GM23338 (cell line): ENCODE measurements at regions not wholly inside any gene's neighbourhood (a gene's known extent, or its start where the extent isn't known, plus 50 kb on each side); places are given as distances from the start of the nearest gene placed in this dataset.

Source experiments
- ATAC-seq: fragments of 200-7000 bp; cut with Tn5 transposase; 3 replicates; pipeline ENCODE4 v1.9.1; 2020
- DNase-seq: peaks from one replicate; pipeline ENCODE4 v3.0.0-alpha.2; 2015; ENCODE audit warnings: low spot score
- H2AFZ ChIP-seq: fragments of 200-600 bp; sonication (generic); 2 replicates; pipeline ENCODE4 v1.8.0; 2016; ENCODE audit warnings: antibody characterized with exemption, mild to moderate bottlenecking, moderate library complexity
- H3F3A ChIP-seq: fragments of 200-600 bp; sonication (generic); replicated peaks from 2 replicates; pipeline ENCODE4 v1.8.0; 2017; ENCODE audit warnings: antibody characterized with exemption, mixed run types, low read depth
- H3K27ac ChIP-seq: fragments of 200-600 bp; sonication (generic); 2 replicates; pipeline ENCODE4 v1.6.1; 2016; ENCODE audit warnings: low read depth
- H3K27me3 ChIP-seq: fragments of 200-600 bp; sonication (generic); 2 replicates; pipeline ENCODE4 v1.8.0; 2016; ENCODE audit warnings: mild to moderate bottlenecking, mixed run types, moderate library complexity; ENCODE audit not compliant: insufficient read depth
- H3K36me3 ChIP-seq: fragments of 200-600 bp; sonication (generic); 2 replicates; pipeline ENCODE4 v1.8.0; 2016; ENCODE audit warnings: mild to moderate bottlenecking; ENCODE audit not compliant: insufficient read depth
- H3K4me1 ChIP-seq: fragments of 200-600 bp; sonication (generic); 2 replicates; pipeline ENCODE4 v1.8.0; 2016; ENCODE audit warnings: mild to moderate bottlenecking, moderate library complexity; ENCODE audit not compliant: insufficient read depth
- H3K4me2 ChIP-seq: fragments of 200-600 bp; sonication (generic); 2 replicates; pipeline ENCODE4 v1.7.1; 2017; ENCODE audit warnings: mixed run types
- H3K4me3 ChIP-seq: fragments of 200-600 bp; sonication (generic); 2 replicates; pipeline ENCODE4 v1.6.1; 2016; ENCODE audit warnings: mixed run types
- H3K79me2 ChIP-seq: fragments of 200-600 bp; sonication (generic); replicated peaks from 2 replicates; pipeline ENCODE4 v1.8.0; 2017; ENCODE audit warnings: mild to moderate bottlenecking; ENCODE audit not compliant: insufficient read depth
- H3K9me2 ChIP-seq: fragments of 200-600 bp; sonication (generic); 2 replicates; pipeline ENCODE4 v1.8.0; 2017; ENCODE audit not compliant: insufficient read depth
- H4K20me1 ChIP-seq: fragments of 200-600 bp; sonication (generic); replicated peaks from 2 replicates; pipeline ENCODE4 v1.8.0; 2017; ENCODE audit warnings: mild to moderate bottlenecking; ENCODE audit not compliant: insufficient read depth
- H3K27ac Mint-ChIP-seq: 2 replicates; pipeline ENCODE4 v1.8.0; 2020; ENCODE audit warnings: inconsistent platforms, mild to moderate bottlenecking, moderate library complexity, mixed read lengths
- H3K27me3 Mint-ChIP-seq: 3 replicates; pipeline ENCODE4 v1.8.0; 2022; ENCODE audit warnings: low read depth, mild to moderate bottlenecking, moderate library complexity, mixed read lengths, inconsistent platforms; ENCODE audit not compliant: insufficient read depth, poor library complexity
- H3K36me3 Mint-ChIP-seq: 3 replicates; pipeline ENCODE4 v1.8.0; 2021; ENCODE audit warnings: low read depth, mild to moderate bottlenecking, inconsistent platforms, moderate library complexity, mixed read lengths
- H3K4me1 Mint-ChIP-seq: 3 replicates; pipeline ENCODE4 v1.8.0; 2020; ENCODE audit warnings: mild to moderate bottlenecking, inconsistent platforms, mixed read lengths
- H3K4me3 Mint-ChIP-seq: 3 replicates; pipeline ENCODE4 v1.8.0; 2021; ENCODE audit warnings: moderate library complexity, mild to moderate bottlenecking, inconsistent platforms, mixed read lengths
- H3K9me3 Mint-ChIP-seq: 3 replicates; pipeline ENCODE4 v1.8.0; 2020; ENCODE audit warnings: moderate library complexity, mild to moderate bottlenecking, inconsistent platforms, mixed read lengths
- EZH2 ChIP-seq: fragments of 200-600 bp; sonication (generic); IDR thresholded peaks from one replicate; pipeline ENCODE4 v1.8.0; 2017; ENCODE audit warnings: antibody characterized with exemption, mild to moderate bottlenecking, low read depth; ENCODE audit not compliant: unreplicated experiment
- EZH2phosphoT487 ChIP-seq: fragments of 200-600 bp; sonication (generic); IDR thresholded peaks from one replicate; pipeline ENCODE4 v1.8.1; 2018; ENCODE audit warnings: antibody characterized with exemption; ENCODE audit not compliant: unreplicated experiment
- JUNB ChIP-seq: IDR thresholded peaks from one replicate; pipeline ENCODE4 v1.6.1; 2016; ENCODE audit warnings: antibody characterized with exemption; ENCODE audit not compliant: unreplicated experiment
- NANOG ChIP-seq: IDR thresholded peaks from 2 replicates; pipeline ENCODE4 v1.6.1; 2016; ENCODE audit warnings: antibody characterized with exemption, borderline replicate concordance
- POLR2AphosphoS5 ChIP-seq: IDR thresholded peaks from 2 replicates; pipeline ENCODE4 v1.6.1; 2016; ENCODE audit warnings: antibody characterized with exemption, low read depth
- STAT1 ChIP-seq: IDR thresholded peaks from one replicate; pipeline ENCODE4 v1.6.1; 2016; ENCODE audit warnings: antibody characterized with exemption; ENCODE audit not compliant: unreplicated experiment
- ZNF114 ChIP-seq: fragments of 250-450 bp; sonication (Bioruptor Pico); IDR thresholded peaks from 2 replicates; pipeline ENCODE4 v1.5.0; 2020; ENCODE audit warnings: mild to moderate bottlenecking, moderate library complexity
- ZNF331 ChIP-seq: fragments of 250-450 bp; sonication (Bioruptor Pico); IDR thresholded peaks from 2 replicates; pipeline ENCODE4 v1.5.0; 2020; ENCODE audit warnings: low read depth, mild to moderate bottlenecking, moderate library complexity
- ZNF462 ChIP-seq: fragments of 250-450 bp; sonication (Bioruptor Pico); IDR thresholded peaks from 2 replicates; pipeline ENCODE4 v1.5.0; 2020; ENCODE audit warnings: mild to moderate bottlenecking, moderate library complexity
- TF ChIP-seq, protein P1 (sequence below): IDR thresholded peaks from one replicate; pipeline ENCODE4 v1.6.1; 2018; ENCODE audit warnings: antibody characterized with exemption; ENCODE audit not compliant: unreplicated experiment
- TF ChIP-seq, protein P2 (sequence below): IDR thresholded peaks from 2 replicates; pipeline ENCODE4 v1.6.1; 2016; ENCODE audit warnings: antibody characterized with exemption

DNA sequence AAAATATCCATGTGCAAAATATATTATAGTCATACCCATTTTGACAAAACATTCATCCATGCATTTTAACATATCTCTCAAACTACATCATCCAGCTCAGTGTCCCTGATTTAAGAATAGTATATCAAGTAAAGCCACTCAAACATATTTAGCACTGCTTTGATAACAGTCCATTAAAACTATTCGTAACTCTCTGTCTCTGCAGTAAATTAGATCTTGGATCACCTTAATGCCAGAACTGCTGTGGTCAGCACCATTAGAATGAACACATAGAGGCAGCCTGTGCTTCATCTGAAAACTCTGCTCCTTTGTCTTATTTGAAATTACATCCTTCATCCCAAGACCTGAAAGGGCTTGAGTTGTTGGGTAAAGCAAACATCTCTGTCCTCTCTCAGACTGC lies 234.0 kb downstream of the MBD2 start (continued):
- TF ChIP-seq, protein P1, sequence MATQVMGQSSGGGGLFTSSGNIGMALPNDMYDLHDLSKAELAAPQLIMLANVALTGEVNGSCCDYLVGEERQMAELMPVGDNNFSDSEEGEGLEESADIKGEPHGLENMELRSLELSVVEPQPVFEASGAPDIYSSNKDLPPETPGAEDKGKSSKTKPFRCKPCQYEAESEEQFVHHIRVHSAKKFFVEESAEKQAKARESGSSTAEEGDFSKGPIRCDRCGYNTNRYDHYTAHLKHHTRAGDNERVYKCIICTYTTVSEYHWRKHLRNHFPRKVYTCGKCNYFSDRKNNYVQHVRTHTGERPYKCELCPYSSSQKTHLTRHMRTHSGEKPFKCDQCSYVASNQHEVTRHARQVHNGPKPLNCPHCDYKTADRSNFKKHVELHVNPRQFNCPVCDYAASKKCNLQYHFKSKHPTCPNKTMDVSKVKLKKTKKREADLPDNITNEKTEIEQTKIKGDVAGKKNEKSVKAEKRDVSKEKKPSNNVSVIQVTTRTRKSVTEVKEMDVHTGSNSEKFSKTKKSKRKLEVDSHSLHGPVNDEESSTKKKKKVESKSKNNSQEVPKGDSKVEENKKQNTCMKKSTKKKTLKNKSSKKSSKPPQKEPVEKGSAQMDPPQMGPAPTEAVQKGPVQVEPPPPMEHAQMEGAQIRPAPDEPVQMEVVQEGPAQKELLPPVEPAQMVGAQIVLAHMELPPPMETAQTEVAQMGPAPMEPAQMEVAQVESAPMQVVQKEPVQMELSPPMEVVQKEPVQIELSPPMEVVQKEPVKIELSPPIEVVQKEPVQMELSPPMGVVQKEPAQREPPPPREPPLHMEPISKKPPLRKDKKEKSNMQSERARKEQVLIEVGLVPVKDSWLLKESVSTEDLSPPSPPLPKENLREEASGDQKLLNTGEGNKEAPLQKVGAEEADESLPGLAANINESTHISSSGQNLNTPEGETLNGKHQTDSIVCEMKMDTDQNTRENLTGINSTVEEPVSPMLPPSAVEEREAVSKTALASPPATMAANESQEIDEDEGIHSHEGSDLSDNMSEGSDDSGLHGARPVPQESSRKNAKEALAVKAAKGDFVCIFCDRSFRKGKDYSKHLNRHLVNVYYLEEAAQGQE = no peak
- no peak for TF ChIP-seq POLR2AphosphoS5
- TF ChIP-seq, protein P2, sequence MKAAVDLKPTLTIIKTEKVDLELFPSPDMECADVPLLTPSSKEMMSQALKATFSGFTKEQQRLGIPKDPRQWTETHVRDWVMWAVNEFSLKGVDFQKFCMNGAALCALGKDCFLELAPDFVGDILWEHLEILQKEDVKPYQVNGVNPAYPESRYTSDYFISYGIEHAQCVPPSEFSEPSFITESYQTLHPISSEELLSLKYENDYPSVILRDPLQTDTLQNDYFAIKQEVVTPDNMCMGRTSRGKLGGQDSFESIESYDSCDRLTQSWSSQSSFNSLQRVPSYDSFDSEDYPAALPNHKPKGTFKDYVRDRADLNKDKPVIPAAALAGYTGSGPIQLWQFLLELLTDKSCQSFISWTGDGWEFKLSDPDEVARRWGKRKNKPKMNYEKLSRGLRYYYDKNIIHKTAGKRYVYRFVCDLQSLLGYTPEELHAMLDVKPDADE = no peak

- Mint-ChIP-seq H3K4me3 (no peak overlapping the region), H3K9me3 (peaks cover 18% of the 10 kb centered on the region), H3K27ac (no peak overlapping the region), H3K4me1 (no peaks in the 10 kb centered on the region), H3K27me3 (no peaks in the 10 kb centered on the region), H3K36me3 (peaks cover 13% of the 10 kb centered on the region)
- Histone ChIP-seq H3K4me3 (no peak overlapping the region), H3K36me3 (no peaks in the 10 kb centered on the region), H3K4me1 (no peaks in the 10 kb centered on the region), H3K9me2 (no peaks in the 10 kb centered on the region), H3F3A (no peaks in the 10 kb centered on the region), H3K27ac (no peak overlapping the region), H3K4me2 (no peak overlapping the region), H4K20me1 (no peaks in the 10 kb centered on the region), H2AFZ (no peak overlapping the region), H3K27me3 (no peaks in the 10 kb centered on the region), H3K79me2 (no peaks in the 10 kb centered on the region)
- DNase-seq (no peak), ATAC-seq (no peak)
- no peak for TF ChIP-seq STAT1
- TF ChIP-seq, protein P2 = no peak
- no peak for TF ChIP-seq EZH2
- TF ChIP-seq POLR2AphosphoS5 = no peak
- TF ChIP-seq ZNF331 (CRISPR knock-in tag) = no peak
- no peak for TF ChIP-seq JUNB
- no peak for TF ChIP-seq ZNF114 (CRISPR knock-in tag)
- TF ChIP-seq EZH2phosphoT487 = no peak
- TF ChIP-seq ZNF462 (CRISPR knock-in tag) = no peak
- TF ChIP-seq NANOG = no peak
These were observed 240.4 kb downstream of the MBD2 start for GRCh38 chr18:53984021-53984420.
